ENCODE measurements at regions not wholly inside any gene's neighbourhood (a gene's known extent, or its start where the extent isn't known, plus 50 kb on each side); places are given as distances from the start of the nearest gene placed in this dataset.

- TF ChIP-seq CTCF (conservative IDR thresholded peaks at IDR 0.05 in 1 of 2, IDR thresholded peaks at IDR 0.05 in 1 of 2; ENCODE audit: low read depth in 1 of 2, low read length in 2 of 2) (no peak), EZH2 (IDR thresholded peaks at IDR 0.05; ENCODE audit: low read length, missing control alignments) (no peak)
These were observed 585.3 kb upstream of the TLE4 start for GRCh38 chr9:78986446-78986845.
